GM19240 (cell line): ENCODE measurements at regions not wholly inside any gene's neighbourhood (a gene's known extent, or its start where the extent isn't known, plus 50 kb on each side); places are given as distances from the start of the nearest gene placed in this dataset.

ENCODE experiments used
- DNase-seq: peaks from one replicate; pipeline ENCODE4 v3.0.0; 2011; ENCODE audit warnings: low spot score; ENCODE audit not compliant: insufficient read length

DNA sequence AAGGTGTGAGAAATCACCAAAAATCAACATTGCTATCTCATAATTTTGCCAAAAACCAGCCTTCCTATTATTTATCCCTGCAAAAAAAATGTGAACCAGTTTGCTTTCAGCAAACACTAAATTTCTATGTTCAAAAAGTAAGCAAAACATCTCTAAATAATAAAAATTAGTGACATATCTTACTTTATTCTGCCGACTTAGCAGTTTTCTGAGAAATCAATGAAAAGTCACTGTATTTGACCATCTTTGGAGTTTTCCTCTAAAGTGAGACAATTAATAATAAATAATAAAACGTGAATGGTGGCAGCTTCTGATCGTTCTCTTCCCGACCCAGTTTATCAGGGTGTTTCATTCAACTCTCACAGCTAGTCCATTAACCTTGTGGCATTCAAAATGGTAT is 158.6 kb upstream of the TARS1 start:
- no peak for DNase-seq

DNA sequence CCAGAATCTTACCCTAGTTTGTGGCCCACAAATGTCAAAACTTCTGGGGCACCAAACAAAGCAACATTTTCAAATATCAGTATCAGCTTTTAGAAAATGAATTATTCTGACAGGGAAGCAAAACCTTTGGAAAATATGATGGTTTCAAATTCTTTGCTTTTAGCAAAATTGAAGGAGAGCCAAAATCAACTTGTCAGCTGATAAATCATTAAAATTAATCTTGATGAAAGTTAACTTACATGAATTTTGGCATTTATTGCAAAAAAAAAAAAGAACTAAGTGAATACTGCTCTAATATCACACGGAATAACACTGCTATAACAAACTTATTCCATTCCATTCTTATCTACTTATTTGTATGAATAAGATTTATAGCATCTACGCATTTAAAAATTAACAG is 158.1 kb upstream of the TARS1 start:
- no peak for DNase-seq

DNA sequence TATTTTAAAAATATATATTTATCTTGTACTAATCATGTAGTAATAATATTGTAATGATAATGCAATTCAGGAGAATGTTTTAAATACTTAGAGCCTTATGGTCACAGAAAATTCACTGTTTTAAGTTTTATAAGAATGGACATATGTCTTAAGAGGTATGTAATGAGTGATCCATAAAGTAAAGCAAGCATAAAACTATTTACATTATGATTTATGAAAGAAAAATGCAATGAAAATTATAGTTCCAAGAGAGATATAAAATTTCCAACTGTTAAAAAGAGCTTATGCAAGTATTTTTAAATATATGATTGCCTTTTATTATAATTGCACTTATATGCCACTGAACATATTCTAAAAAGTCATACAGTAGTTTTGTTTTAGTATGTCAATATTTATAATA is 157.5 kb upstream of the TARS1 start:
- no peak for DNase-seq

DNA sequence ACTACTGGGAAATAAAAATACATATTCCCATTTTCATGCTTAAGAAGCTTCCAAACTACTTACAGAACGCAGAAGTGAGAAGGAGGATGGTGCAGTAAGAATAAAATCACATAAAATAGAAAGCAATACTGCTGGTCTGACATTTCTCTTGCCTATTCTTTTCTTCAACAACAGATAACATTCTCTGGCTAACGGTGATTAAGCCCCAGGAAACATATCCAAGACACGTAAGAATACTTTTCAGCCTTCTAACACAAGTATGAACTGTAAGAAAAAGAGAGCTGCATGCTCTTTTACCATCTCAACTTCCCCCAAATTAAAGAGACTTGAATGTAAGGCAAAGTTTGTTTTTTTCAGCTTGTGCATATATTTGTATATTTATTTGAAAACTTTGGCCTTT is 156.1 kb upstream of the TARS1 start:
- no peak for DNase-seq

DNA sequence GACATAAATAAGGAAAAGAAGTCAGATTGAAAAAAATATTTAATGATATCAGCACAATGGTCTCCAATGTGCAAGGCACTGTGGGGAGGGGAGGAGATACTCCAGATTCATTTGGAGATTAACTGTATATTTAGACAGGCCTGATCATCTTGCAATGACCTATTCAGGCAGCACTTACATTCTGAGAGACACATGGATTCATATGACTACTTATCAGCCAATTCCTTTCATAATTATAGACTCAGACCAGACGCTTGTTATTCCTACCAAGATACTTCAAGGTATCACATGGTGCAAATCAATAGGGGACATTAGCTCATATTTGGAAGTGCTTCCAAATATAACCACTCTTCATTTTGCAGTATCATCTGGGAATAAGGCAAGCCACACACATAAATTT is 153.5 kb upstream of the TARS1 start:
- no peak for DNase-seq

DNA sequence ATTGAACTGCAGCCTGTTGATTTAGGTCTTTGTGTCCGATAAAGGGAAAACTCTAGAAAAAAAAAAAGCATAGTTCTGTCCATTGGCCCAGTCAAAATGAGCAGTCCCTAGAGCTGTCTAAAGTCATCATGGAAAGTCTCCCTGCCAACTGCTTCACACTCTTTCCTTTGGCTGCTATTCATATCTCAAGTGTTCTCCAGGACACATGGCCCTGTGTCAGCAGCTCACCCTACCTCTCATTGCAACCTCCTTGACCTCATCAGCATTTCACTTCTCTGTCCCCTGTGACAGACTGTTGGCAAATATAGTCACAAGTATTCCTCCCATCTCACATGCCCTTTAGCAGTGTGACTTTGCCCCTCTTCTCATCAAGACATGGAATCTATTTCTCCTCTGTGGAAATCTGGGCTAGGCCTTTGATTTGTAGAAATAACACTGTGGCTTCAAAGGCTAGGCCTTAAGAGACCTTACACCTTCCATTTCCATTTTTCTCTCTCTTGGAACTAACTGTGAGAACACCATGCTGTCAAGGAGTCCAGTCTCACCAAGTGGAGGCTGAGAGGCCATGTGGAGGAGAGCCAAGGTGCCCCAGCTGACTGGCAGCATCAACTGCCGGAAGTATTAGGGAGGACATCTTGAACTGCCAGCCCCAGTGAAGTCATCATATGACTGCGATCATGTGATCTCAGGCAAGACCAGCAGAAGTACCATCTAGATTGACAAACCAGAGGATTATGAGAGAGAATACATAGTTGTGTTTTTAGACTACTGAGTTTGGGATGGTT is 149.4 kb upstream of the TARS1 start:
- no peak for DNase-seq

DNA sequence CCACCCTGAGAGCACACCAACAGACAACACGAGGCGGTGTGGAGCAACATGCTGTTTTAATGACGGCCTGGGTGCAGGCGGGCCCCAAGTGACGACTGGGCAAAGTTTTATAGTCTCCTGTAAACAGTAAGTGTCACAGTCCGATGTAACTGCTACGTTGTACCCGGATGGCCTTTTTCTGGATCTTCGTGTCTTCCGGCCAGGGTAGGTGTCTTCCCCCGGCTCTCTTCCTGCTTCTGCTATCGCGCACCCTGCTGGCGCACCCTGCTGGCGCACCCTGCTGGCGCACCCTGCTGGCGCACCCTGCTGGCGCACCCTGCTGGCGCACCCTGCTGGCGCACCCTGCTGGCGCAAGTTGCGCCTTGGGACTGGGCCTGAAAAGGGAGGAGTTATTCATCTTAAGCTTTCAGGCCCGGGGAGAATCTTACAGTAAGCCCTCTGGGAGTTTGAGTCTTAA is 143.0 kb upstream of the TARS1 start:
- DNase-seq = no peak

DNA sequence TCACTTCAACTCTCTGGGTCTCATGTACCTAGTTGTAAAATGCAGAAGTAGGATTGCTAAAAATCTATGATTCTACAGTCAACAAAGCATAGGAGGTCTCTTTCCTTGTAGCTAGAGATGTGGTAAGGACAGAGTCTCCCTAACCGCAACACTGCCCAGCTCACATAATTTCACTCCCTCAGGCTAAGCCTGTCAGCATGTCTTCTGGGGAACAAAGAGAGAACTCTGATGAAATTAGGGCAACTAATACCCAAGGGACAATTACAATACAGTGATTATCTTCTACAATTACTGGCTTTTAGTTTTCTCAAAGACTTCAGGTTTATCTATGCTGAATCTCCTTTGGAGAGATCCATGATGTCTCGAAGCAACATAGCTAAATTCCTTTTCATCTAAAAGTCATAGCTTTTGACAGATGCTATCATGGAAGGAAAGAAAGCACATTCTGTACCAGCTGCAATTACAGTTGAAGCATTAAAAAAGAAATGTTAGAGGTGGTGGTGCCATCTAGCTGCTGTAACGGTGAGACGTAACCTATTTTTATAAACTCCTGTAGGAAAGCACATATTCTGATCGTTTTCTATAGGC is 141.1 kb upstream of the TARS1 start:
- no peak for DNase-seq

DNA sequence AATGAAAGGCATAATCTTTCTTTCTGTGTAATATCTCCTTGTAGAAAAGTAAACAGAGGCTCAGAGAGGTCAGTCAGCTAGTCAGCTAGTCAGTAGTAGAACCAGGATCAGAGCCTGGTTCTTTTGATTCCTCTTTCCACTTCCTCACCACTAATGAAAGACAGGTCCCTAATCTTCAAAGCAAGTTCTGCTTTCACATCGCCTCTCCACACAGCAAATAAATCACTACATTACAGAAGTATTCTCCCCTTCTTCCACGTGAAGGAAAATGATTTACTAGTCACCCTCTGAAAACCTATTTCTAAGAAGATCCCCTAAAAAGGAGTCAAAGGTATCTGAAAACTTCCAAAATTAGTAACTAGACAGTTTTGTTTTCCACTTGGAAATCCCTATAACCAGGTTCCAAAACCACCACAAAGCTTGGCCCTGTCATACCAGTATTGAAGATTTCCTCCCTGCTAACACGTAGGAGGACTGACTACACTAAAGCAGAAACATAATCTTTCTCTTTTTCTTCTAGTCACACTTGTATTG is 140.5 kb upstream of the TARS1 start:
- DNase-seq = no peak

DNA sequence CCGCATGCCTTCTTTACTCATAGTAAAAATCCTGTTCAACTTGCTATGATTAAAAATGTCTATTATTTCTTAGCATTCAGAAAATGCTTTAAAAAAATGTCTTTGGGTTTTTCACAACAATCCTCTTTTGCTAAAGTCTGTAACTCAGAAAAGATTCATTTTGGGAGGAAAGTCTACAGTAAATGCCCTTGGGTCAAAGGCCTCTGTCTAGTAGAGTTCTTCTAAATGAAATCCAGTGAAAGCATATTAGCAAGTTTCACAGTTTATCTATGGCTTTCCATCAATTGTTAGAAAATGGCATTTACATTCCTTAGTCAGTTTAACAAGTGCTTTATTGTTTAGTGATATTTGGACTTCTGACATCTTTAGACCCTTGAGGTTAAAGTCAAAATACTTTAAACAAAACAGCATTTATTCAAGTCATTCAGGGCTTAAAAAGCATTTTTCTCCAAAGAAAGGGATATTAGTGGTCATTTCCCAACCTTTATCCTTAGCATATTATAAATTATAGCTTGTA is 137.1 kb upstream of the TARS1 start:
- DNase-seq = no peak

DNA sequence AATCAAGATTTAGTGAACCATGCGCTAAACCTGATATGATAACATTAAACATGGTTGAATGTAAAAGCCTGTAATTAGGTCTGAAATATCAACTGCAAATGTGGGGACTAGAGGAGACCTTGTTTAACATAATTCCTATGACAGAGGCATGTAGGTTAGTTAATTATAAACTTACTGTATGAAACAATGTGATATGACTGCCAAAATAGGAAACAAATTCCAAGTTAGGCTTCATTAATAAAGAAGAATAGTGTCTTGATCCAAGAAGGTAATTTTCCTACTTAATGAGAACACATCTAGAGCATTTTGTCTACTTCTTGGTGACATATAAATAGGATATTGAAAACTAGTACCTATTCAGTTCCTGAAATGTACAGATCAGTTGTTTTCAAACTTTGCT is 136.2 kb upstream of the TARS1 start:
- no peak for DNase-seq

DNA sequence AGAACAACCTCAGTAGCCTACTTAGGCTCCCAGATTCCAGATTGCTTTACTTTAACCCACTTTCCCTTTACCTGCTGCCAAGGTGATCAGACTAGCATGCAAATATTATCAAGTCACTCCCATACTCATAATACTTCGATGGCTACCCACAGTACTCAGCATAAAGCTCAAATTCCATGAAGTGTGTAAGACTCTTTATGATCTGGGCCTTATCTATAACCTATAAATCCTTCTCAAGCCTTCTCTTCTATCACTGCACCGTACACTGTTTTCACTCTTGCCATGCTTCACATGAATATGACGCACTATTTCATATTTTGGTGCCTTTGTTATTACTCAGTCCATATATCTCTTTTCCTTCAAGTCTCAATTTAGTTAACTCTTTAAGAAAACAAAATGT is 135.2 kb upstream of the TARS1 start:
- DNase-seq = no peak

DNA sequence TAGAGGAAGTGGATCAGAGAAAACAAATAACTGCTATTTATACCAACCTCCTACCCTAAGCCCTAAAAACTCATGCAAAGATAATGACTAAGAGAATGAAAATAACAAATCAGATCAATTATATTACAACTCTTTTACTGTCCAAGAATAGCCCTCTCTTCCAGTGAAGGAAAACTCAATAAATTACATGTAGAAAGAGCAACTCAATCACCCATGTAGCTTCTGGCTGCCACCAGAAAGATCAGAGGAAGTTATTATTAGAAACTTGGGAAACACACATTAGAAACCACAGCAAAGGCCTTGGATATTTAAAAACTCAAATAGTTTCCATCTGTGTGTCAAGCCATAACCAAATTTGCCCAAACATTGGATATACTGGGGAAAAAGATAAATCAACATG is 134.0 kb upstream of the TARS1 start:
- no peak for DNase-seq

DNA sequence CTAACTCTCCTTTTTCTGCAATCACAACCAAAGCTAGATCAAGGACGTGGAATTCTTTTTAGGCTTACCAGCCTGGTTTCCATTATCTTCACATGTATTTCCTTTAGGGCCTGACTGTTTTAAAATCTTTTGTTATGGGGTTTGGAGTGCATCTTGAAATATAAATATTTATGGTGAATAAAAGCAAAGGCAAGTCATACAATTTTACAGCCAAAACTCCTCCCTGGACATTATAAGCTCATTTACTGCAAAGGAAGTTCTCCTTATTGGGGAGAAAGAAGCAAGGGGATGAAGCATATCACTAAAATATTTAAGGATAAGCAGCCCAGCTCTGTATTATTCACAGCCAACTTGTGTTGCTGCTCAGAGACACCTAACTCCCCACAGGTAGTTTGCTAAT is 132.2 kb upstream of the TARS1 start:
- DNase-seq = no peak

DNA sequence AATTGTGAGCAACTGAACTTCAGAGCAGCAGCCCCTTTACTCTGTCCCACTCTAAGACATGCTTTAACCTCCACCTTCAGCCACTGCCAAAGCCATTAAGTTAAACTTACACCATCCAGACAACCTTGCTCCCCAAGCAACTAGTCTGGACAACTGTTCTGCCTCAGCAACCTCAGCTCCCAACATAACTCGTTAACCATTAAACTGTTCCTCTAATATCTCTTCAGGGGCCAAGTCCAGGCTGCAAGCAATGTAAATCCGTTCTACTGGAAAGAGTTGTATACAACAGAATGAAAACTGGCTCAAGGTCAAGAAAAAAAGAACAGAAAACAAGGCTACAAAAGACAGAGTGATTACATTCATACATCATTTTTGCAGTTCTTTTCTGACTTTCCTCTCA is 131.7 kb upstream of the TARS1 start:
- DNase-seq = no peak

DNA sequence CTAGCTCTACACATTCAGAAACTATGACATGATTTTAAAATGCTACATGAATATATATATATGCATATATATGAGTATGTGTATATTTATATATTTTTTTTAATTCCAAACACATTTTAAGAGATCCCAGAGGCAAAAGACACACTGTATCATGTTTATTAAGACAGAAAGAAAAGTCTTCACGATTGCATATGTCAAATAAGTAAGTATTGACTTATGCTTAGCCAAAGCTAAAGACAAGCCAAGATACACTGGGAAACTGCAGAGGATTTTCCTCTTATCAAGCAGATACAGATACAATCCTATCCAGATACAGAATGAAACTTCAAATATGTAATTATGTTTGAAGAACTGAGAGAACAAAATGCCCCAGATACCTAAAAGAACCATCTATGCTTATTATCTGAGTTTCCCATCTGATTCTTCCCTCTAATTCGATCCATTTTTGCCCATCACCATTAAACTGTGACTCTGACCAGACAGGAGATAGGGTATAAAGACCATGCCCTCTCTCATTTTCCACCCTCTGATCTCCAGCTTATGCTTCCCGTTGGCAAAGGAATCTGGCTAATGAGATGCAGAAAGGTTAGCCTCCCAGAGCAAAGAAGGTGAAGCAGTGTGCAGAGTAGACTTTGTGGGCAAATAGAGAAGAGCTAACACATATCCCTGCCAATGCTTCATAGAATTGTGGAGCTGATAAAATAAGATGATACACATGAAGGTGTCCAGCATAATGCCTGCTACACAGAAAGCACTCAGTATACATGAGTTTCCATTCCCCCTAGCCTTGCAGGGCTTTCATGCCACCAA is 131.0 kb upstream of the TARS1 start:
- DNase-seq = no peak

DNA sequence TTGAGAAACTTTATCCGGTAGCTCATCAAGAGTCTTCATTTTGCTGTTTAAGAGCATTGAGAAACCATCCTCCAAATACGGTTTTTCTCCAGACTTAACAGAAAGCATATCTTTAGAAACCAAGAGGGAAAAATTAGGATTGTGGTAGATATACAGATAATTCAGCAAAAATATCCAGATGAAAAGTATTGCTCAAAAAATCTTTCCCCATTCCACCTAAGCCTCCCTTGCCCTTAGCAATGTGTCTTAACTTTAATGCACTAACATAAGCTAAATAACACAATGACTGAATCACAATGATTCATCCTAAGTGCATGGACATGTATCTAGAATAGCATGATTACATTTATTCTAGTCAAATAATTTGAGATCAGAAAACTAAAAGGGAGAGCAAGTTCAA is 130.3 kb upstream of the TARS1 start:
- DNase-seq = no peak

DNA sequence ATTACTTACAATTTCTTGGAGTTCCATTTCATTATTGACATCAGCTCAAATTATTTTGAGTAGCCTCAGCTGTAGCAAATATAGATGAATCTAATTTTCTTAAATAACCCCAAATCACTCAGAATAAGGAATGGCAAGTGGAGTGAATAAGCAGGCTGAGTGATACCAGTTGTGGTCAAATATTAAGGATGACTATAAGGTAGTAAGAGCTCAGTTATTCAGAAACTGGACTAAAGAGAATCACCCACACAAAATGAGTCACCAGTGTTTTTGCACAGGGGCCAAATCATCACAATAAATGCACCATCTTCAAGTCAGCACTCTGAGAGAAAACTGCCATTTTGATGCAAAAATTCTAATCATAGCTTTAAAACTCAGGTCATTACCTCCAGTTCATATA is 128.9 kb upstream of the TARS1 start:
- DNase-seq = no peak

DNA sequence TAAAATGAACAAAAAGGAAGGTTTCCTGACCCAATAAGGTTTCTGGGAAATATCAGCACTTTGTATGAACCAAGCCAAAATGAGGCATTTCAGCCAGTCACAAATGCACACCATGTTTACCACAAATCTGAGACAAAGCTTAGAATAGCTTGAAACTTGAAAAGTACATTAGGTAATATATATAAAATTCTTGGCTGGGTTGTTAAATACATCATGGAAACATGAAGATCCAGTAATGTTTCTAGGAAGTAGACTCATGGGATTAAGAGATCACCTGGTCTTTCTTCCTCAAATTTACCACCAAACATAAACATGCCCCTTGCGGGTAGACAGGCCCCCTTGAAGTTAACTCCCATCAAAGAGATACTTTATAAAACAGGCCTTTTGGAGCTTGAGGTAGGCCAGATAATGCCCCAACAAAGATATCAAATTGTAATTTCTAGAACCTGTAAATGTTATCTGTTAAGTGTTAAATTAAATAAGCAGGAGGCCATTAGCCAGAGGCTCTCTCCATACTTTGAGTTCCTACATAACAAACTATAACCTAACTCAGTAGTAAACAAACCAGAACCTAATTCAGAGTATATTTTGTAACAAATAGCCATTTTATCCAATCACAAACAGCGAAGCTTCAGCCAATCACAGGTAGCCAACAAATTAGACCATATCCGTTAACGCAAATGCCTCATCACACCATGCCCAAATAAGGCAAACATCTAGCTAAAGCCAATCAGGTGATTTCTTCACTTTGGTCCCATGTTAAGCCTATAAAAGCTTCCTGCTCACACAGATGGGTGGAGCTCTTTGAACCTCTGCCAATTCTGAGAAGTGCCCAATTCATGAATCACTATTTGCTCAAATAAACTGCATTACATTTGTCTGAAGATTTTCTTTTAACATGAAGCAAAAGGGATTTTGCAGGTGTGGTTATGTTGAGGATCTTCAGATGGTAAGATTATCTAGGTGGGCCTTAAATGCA is 127.9 kb upstream of the TARS1 start:
- no peak for DNase-seq

DNA sequence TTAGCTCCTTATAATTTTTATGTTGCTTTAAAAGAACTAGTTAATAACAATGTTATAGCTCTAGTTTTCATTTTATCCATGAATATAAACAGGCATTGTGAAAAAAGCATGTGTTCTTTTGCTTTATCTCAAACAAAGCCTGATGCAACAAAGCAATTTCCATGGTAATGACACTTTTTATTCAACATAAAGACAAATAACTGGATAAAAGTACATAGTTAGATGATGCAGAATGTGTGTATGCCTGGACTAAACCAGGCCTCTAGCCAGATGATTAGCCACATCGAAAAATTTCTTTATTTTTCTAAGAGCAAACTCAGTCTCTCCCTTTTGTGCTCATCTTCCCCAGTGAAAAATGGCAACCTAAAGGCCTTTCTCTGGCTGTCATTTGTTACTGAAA is 125.6 kb upstream of the TARS1 start:
- DNase-seq = no peak

DNA sequence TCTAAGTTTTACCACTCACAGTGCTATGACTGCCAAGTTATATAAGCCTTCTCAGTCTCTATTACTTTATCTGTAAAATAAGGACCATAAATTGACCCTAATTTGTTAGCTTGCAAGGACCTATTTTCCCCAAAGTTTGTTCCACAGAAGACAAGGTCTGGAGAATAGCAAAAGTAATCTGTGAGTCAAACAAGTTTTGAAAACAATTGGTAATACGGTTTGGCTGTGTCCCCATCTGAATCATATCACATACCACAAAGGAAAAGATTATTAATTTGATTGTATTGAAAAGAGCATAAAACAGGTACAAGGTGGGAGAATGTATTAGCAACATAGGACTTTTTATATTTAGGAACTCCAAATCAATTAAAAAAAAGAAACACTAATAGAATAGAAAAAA is 124.0 kb upstream of the TARS1 start:
- DNase-seq = no peak
